GM12872 (cell line): ENCODE measurements at regions not wholly inside any gene's neighbourhood (a gene's known extent, or its start where the extent isn't known, plus 50 kb on each side); places are given as distances from the start of the nearest gene placed in this dataset.

Experiments used
- CTCF ChIP-seq: IDR thresholded peaks from 3 replicates; pipeline ENCODE4 v1.5.1; 2011; ENCODE audit warnings: low read depth, mild to moderate bottlenecking, low read length, moderate library complexity; ENCODE audit not compliant: insufficient read depth

- TF ChIP-seq CTCF, result no peak
These were observed 233.5 kb upstream of the SERP2 start for GRCh38 chr13:44140146-44140545.

- TF ChIP-seq CTCF, result no peak
These were observed 232.5 kb upstream of the SERP2 start for GRCh38 chr13:44140888-44141724.

- no peak for TF ChIP-seq CTCF
These were observed 231.7 kb upstream of the SERP2 start for GRCh38 chr13:44141725-44142539.

- no peak for TF ChIP-seq CTCF
These were observed 231.1 kb upstream of the SERP2 start for GRCh38 chr13:44142540-44142867.

- TF ChIP-seq CTCF, result no peak
These were observed 230.5 kb upstream of the SERP2 start for GRCh38 chr13:44142941-44143665.

GRCh38 chr13:44146138-44146537 lies 227.5 kb upstream of the SERP2 start:
- no peak for TF ChIP-seq CTCF

- no peak for TF ChIP-seq CTCF
These were observed 226.4 kb upstream of the SERP2 start for GRCh38 chr13:44147233-44147632.
